ENCODE measurements at regions not wholly inside any gene's neighbourhood (a gene's known extent, or its start where the extent isn't known, plus 50 kb on each side); places are given as distances from the start of the nearest gene placed in this dataset.
A peak's percentile ranks its signal among the peaks of the same experiment; 100 is the strongest.

- intact Hi-C loops (cut with DNase I): loop anchor here in 1 of 10 donors (5.0 kb wide), 1 partner anchor 54 kb away; no protein-coding TSS in a partner anchor
- DNase-seq (peak in 4 of 5 donors; percentile 33 to 65 (median 44)), ATAC-seq (peak in 1 of 4 donors; percentile 53)
- Histone ChIP-seq H3K4me3 (peak overlapping the region in 11 of 12 donors; percentile 49 to 80 (median 63)), H3K4me1 (peaks cover 0 to 15% (median 1%) of the 10 kb centered on the region in 12 donors), H3K27me3 (peaks cover 3 to 32% (median 14%) of the 10 kb centered on the region in 9 donors), H3K27ac (peak overlapping the region in 4 of 12 donors; percentile 47 to 85 (median 68)), H3K9me3 (peaks cover 0 to 4% (median 0%) of the 10 kb centered on the region in 12 donors), H3K36me3 (no peaks in the 10 kb centered on the region)
- no peak for TF ChIP-seq POLR2A (IDR thresholded peaks at IDR 0.05)
- no peak for TF ChIP-seq CTCF (IDR thresholded peaks at IDR 0.05)
- 4 to 12% (median 4%) methylated on average over 19 to 55 of the region's 55 CpGs for WGBS, 4 donors
These were observed 96.1 kb upstream of the BHLHE23 start for GRCh38 chr20:63102721-63103375.

GRCh38 chr20:63101781-63102720, 95.3 kb upstream of the BHLHE23 start:
- ATAC-seq: peak in 3 of 4 donors; percentile 24 to 81 (median 50)
- H3K27ac ChIP-seq: peak overlapping the region in 8 of 12 donors; percentile 47 to 85 (median 60)
- H3K36me3 ChIP-seq: no peaks in the 10 kb centered on the region
- H3K27me3 ChIP-seq: peaks cover 3 to 39% (median 15%) of the 10 kb centered on the region in 9 donors
- H3K9me3 ChIP-seq: peaks cover 0 to 3% (median 0%) of the 10 kb centered on the region in 12 donors
- WGBS, 4 donors: 1% methylated on average over 22 to 100 of the region's 100 CpGs
- H3K4me1 ChIP-seq: peaks cover 0 to 15% (median 1%) of the 10 kb centered on the region in 12 donors
- intact Hi-C loops (cut with DNase I): loop anchor here in 1 of 10 donors (5.0 kb wide), 1 partner anchor 55 kb away; no protein-coding TSS in a partner anchor
- H3K4me3 ChIP-seq: peak overlapping the region; percentile 49 to 80 (median 62)
- peak in 4 of 5 donors; percentile 19 to 69 (median 37) for DNase-seq
- TF ChIP-seq CTCF (IDR thresholded peaks at IDR 0.05) (no peak), POLR2A (IDR thresholded peaks at IDR 0.05) (no peak)

GRCh38 chr20:63100926-63101699, 94.3 kb upstream of the BHLHE23 start:
- DNase-seq (peak in 3 of 5 donors; percentile 12 to 42 (median 12)), ATAC-seq (no peak)
- no peak for TF ChIP-seq POLR2A (IDR thresholded peaks at IDR 0.05)
- TF ChIP-seq CTCF (IDR thresholded peaks at IDR 0.05): no peak
- Histone ChIP-seq H3K27me3 (peaks cover 3 to 48% (median 15%) of the 10 kb centered on the region in 9 donors), H3K4me3 (no peak overlapping the region), H3K27ac (no peak overlapping the region), H3K9me3 (no peaks in the 10 kb centered on the region), H3K36me3 (no peaks in the 10 kb centered on the region), H3K4me1 (peaks cover 0 to 15% (median 1%) of the 10 kb centered on the region in 12 donors)
- WGBS, 4 donors: 47 to 66% (median 63%) methylated on average over 14 to 15 of the region's 15 CpGs
- intact Hi-C loops (cut with DNase I): loop anchor here in 1 of 10 donors (5.0 kb wide), 1 partner anchor 56 kb away; no protein-coding TSS in a partner anchor
